A549 (cell line): ENCODE measurements at regions not wholly inside any gene's neighbourhood (a gene's known extent, or its start where the extent isn't known, plus 50 kb on each side); places are given as distances from the start of the nearest gene placed in this dataset.
A peak's percentile ranks its signal among the peaks of the same experiment; 100 is the strongest.

ENCODE experiments used
- ATAC-seq, 2 experiments: fragments of 200-7000 bp in 1 of 2; fragments of >200 bp in 1 of 2; cut with Nextera tagmentation in 1 of 2; cut with Tn5 transposase in 1 of 2; 3 replicates each; pipeline versions ENCODE4 v1.8.0 to v1.9.1; 2018 to 2020; ENCODE audit warnings: mild to moderate bottlenecking in 1 of 2, moderate library complexity in 1 of 2
- CTCF ChIA-PET: fragments of 300-600 bp; sonication (Branson Sonifier 250); formaldehyde crosslinking; extraction: SDS; loops from one replicate; lab custom pipeline; 2021; ENCODE audit warnings: antibody characterized with exemption, inconsistent platforms; lab: Yijun Ruan, JAX
- POLR2A ChIA-PET: fragments of 350-600 bp; formaldehyde crosslinking; extraction: SDS; loops from one replicate; lab custom pipeline; 2021; ENCODE audit warnings: antibody characterized with exemption, inconsistent platforms; lab: Yijun Ruan, JAX
- DNase-seq, 2 experiments: peaks; one replicate each; pipeline versions ENCODE4 v3.0.0 to v3.0.0-alpha.2; 2011 to 2016; ENCODE audit warnings: low read depth in 1 of 2, low spot score in 1 of 2
- FAIRE-seq: peaks from 2 replicates; lab custom pipeline; 2011; peaks lifted over from hg19 to GRCh38; lab: Jason Lieb, UNC
- H3K27ac ChIP-seq, 2 experiments: fragments of >200 bp; sonication (Bioruptor Twin); formaldehyde crosslinking; 3 replicates each; pipeline ENCODE4 v1.5.1; 2016 to 2017
- H3K4me1 ChIP-seq: fragments of >200 bp; sonication (Bioruptor Twin); formaldehyde crosslinking; 3 replicates; pipeline ENCODE4 v1.6.1; 2016
- H3K4me2 ChIP-seq: fragments of >200 bp; sonication (Bioruptor Twin); formaldehyde crosslinking; 3 replicates; pipeline ENCODE4 v1.6.1; 2016
- H3K4me3 ChIP-seq: fragments of >200 bp; sonication (Bioruptor Twin); formaldehyde crosslinking; 3 replicates; pipeline ENCODE4 v1.5.1; 2016
- H3K9me3 ChIP-seq: fragments of >200 bp; sonication (Bioruptor Twin); formaldehyde crosslinking; 3 replicates; pipeline ENCODE4 v1.6.1; 2016
- BHLHE40 ChIP-seq: IDR thresholded peaks from 2 replicates; pipeline ENCODE4 v1.6.1; 2012; ENCODE audit warnings: low read depth, low read length, inconsistent platforms
- CBX2 ChIP-seq: fragments of 200-600 bp; sonication (generic); IDR thresholded peaks from 2 replicates; pipeline ENCODE4 v1.6.1; 2016; ENCODE audit warnings: low read depth, mild to moderate bottlenecking, borderline replicate concordance
- CEBPB ChIP-seq, 2 experiments: fragments of >200 bp in 1 of 2; sonication (Bioruptor Twin) in 1 of 2; formaldehyde crosslinking in 1 of 2; IDR thresholded peaks; 2 replicates each; pipeline ENCODE4 v1.6.1; 2012 to 2016
- CHD2 ChIP-seq: fragments of 150-350 bp; IDR thresholded peaks from 2 replicates; pipeline ENCODE4 v1.6.1; 2014; ENCODE audit warnings: low read length; ENCODE audit not compliant: partially characterized antibody
- GATA3 ChIP-seq: IDR thresholded peaks from 2 replicates; pipeline ENCODE4 v1.6.1; 2012; ENCODE audit warnings: borderline replicate concordance
- HEYL ChIP-seq: fragments of 250-450 bp; sonication (Bioruptor Pico); IDR thresholded peaks from 2 replicates; pipeline ENCODE4 v1.8.0; 2021; ENCODE audit warnings: mild to moderate bottlenecking, moderate library complexity
- KDM1A ChIP-seq: fragments of 200-600 bp; sonication (generic); IDR thresholded peaks from 2 replicates; pipeline ENCODE4 v1.6.1; 2016; ENCODE audit warnings: low read depth, mild to moderate bottlenecking
- KDM5A ChIP-seq: fragments of 200-600 bp; sonication (generic); IDR thresholded peaks from 2 replicates; pipeline ENCODE4 v1.6.1; 2016; ENCODE audit warnings: antibody characterized with exemption, mild to moderate bottlenecking
- MAZ ChIP-seq: fragments of 150-350 bp; IDR thresholded peaks from 2 replicates; pipeline ENCODE4 v1.6.1; 2014; ENCODE audit warnings: antibody characterized with exemption, low read depth, low read length, borderline replicate concordance
- MYC ChIP-seq: IDR thresholded peaks from 2 replicates; pipeline ENCODE4 v1.6.1; 2012; ENCODE audit warnings: mild to moderate bottlenecking, inconsistent platforms, low read length, improper control_type of control experiment, borderline replicate concordance
- NFE2L2 ChIP-seq: fragments of 150-350 bp; conservative IDR thresholded peaks from 2 replicates; pipeline ENCODE4 v1.6.1; 2014; ENCODE audit warnings: low read length
- NPAS2 ChIP-seq: fragments of 250-450 bp; sonication (Bioruptor Pico); IDR thresholded peaks from 2 replicates; pipeline ENCODE4 v1.8.0; 2022; ENCODE audit warnings: mild to moderate bottlenecking, moderate library complexity, borderline replicate concordance
- NR3C1 ChIP-seq: fragments of >200 bp; sonication (Bioruptor Twin); formaldehyde crosslinking; IDR thresholded peaks from 3 replicates; pipeline ENCODE4 v1.6.1; 2017
- PHF8 ChIP-seq: fragments of 200-600 bp; sonication (generic); IDR thresholded peaks from 2 replicates; pipeline ENCODE4 v1.6.1; 2016; ENCODE audit warnings: low read depth, mild to moderate bottlenecking, antibody characterized with exemption, moderate library complexity, borderline replicate concordance
- RCOR1 ChIP-seq: fragments of 150-350 bp; IDR thresholded peaks from 2 replicates; pipeline ENCODE4 v1.6.1; 2014; ENCODE audit warnings: antibody characterized with exemption, low read length, low read depth
- SMC3 ChIP-seq: fragments of >200 bp; sonication (Bioruptor Twin); formaldehyde crosslinking; IDR thresholded peaks from 3 replicates; pipeline ENCODE4 v1.6.1; 2018; ENCODE audit warnings: inconsistent platforms
- ZFP36 ChIP-seq: fragments of 450-650 bp; IDR thresholded peaks from 2 replicates; pipeline ENCODE4 v1.6.1; 2014; ENCODE audit warnings: borderline replicate concordance; ENCODE audit not compliant: partially characterized antibody
- ZSCAN20 ChIP-seq: fragments of 250-450 bp; sonication (Bioruptor Pico); IDR thresholded peaks from 2 replicates; pipeline ENCODE4 v1.8.0; 2022; ENCODE audit warnings: mild to moderate bottlenecking, moderate library complexity
- WGBS: methylation state at CpG from one replicate; pipeline ENCODE4 v1.1.6; 2017; ENCODE audit errors: missing lambda C conversion rate; 5-methylcytosine and 5-hydroxymethylcytosine counted together
- TF ChIP-seq, protein P1 (sequence below): fragments of 250-450 bp; sonication (Bioruptor Pico); IDR thresholded peaks from 2 replicates; pipeline ENCODE4 v1.5.0; 2020; ENCODE audit warnings: low read depth, mild to moderate bottlenecking, moderate library complexity
- TF ChIP-seq, protein P2 (sequence below): fragments of 200-600 bp; sonication (generic); IDR thresholded peaks from 2 replicates; pipeline ENCODE4 v1.6.1; 2016; ENCODE audit warnings: antibody characterized with exemption, mild to moderate bottlenecking, moderate library complexity
- TF ChIP-seq, protein P3 (sequence below): IDR thresholded peaks from 2 replicates; pipeline ENCODE4 v1.6.1; 2012; ENCODE audit warnings: low read depth, borderline replicate concordance

DNA sequence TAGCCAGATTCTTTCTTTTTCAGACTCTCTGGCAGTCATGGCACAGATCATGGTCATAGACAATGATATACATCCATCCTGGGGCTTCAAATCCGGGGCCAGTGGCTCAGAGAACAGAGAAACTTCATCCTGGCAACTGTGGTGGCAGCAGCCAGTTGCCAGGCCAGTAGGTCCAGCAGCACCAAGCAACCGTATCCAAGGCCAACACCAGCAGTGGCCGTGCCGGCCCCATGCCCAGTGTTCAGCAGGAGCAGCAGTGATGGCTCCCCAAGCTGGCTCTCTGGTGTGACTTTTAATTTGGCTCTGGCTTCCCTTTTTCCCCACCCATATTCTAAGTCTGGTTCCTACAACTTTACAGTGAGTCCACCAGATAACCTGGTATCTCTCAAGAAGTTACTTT is 300.5 kb downstream of the DEPDC1B start:
- no peak for ATAC-seq
- no peak for FAIRE-seq
- POLR2A ChIA-PET, result no interaction called here
- Histone ChIP-seq H3K4me2 (no peak overlapping the region), H3K27ac (no peak overlapping the region), H3K9me3 (no peaks in the 10 kb centered on the region), H3K4me1 (no peaks in the 10 kb centered on the region), H3K4me3 (no peak overlapping the region)
- CTCF ChIA-PET, result no interaction called here
- TF ChIP-seq, protein P1, sequence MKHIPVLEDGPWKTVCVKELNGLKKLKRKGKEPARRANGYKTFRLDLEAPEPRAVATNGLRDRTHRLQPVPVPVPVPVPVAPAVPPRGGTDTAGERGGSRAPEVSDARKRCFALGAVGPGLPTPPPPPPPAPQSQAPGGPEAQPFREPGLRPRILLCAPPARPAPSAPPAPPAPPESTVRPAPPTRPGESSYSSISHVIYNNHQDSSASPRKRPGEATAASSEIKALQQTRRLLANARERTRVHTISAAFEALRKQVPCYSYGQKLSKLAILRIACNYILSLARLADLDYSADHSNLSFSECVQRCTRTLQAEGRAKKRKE (CRISPR knock-in tag), result no peak
- TF ChIP-seq SMC3 (no peak), NR3C1 (no peak), CBX2 (no peak), CEBPB (IDR thresholded peaks at IDR 0.05) (no peak), NFE2L2 (no peak), HEYL (no peak), CHD2 (no peak), KDM1A (no peak), ZFP36 (no peak), PHF8 (no peak)
- TF ChIP-seq, protein P2, sequence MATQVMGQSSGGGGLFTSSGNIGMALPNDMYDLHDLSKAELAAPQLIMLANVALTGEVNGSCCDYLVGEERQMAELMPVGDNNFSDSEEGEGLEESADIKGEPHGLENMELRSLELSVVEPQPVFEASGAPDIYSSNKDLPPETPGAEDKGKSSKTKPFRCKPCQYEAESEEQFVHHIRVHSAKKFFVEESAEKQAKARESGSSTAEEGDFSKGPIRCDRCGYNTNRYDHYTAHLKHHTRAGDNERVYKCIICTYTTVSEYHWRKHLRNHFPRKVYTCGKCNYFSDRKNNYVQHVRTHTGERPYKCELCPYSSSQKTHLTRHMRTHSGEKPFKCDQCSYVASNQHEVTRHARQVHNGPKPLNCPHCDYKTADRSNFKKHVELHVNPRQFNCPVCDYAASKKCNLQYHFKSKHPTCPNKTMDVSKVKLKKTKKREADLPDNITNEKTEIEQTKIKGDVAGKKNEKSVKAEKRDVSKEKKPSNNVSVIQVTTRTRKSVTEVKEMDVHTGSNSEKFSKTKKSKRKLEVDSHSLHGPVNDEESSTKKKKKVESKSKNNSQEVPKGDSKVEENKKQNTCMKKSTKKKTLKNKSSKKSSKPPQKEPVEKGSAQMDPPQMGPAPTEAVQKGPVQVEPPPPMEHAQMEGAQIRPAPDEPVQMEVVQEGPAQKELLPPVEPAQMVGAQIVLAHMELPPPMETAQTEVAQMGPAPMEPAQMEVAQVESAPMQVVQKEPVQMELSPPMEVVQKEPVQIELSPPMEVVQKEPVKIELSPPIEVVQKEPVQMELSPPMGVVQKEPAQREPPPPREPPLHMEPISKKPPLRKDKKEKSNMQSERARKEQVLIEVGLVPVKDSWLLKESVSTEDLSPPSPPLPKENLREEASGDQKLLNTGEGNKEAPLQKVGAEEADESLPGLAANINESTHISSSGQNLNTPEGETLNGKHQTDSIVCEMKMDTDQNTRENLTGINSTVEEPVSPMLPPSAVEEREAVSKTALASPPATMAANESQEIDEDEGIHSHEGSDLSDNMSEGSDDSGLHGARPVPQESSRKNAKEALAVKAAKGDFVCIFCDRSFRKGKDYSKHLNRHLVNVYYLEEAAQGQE, result no peak
- TF ChIP-seq, protein P3, sequence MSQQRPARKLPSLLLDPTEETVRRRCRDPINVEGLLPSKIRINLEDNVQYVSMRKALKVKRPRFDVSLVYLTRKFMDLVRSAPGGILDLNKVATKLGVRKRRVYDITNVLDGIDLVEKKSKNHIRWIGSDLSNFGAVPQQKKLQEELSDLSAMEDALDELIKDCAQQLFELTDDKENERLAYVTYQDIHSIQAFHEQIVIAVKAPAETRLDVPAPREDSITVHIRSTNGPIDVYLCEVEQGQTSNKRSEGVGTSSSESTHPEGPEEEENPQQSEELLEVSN, result no peak
- DNase-seq, result no peak
- WGBS, result 75% methylated on average over 4 of the region's 4 CpGs

DNA sequence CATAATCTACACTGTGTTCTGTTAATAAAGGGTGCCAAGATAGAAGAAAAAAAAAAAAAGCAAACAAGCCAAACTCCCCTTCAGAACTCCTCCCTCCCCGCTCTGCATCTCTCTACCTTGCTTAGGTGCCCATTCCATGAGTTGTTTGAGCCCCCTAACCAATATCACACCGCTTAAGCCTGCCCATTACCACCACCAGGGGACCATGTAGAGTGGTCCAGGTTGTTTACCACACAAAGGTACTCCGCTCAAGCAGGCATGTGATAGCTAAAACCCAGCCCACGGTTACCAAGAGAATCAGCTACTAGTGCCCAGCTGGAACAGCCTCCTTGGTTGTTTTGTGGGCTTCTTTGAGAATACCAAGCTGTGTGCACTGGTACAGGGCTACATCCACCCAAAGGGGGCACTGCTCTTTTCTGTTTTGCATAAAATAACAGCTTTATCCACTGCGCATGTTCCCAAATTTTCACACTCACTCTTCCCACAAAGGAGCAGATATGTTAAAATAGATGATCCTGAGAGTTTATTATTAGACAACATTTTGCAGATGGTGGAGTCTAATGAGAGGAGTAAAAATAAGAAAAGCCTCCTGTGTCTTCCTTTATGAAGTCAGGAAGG is 304.1 kb downstream of the DEPDC1B start:
- Histone ChIP-seq H3K4me3 (no peak overlapping the region), H3K4me2 (no peak overlapping the region), H3K27ac (no peak overlapping the region), H3K9me3 (no peaks in the 10 kb centered on the region), H3K4me1 (no peaks in the 10 kb centered on the region)
- ATAC-seq, result peak in 1 of 2 experiments; percentile 53; a peak in 3 of 6 replicates
- WGBS, result 69% methylated on average over 5 of the region's 5 CpGs
- DNase-seq, result no peak
- no peak for TF ChIP-seq ZSCAN20 (CRISPR knock-in tag)
- TF ChIP-seq NPAS2, result no peak
- TF ChIP-seq BHLHE40, result no peak
- TF ChIP-seq, protein P1 (CRISPR knock-in tag), result no peak
- CTCF ChIA-PET, result interaction anchor here (1.7 to 1.8 kb wide), 2 partner anchors 10 to 13 kb away, joined by 4 read pairs; no protein-coding TSS in a partner anchor
- FAIRE-seq, result no peak
- POLR2A ChIA-PET, result no interaction called here

DNA sequence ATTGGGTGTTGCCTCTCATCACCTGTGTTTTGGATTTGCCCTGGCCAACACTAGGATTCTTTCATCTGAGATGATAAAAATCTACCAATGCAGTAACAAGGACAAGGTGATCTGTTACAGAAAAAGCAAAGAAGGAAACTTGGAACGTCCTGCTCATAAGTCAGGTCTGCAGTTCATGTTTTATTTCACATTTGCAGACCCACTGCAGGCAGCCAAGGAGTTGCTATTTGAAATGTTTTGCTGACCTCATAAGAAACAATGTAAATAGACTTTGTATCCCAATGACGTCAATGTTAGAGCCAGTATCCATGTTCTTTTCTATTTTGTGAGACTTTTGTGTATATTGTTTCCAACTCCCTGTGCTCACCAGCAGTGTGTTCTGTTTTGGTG is 312.9 kb downstream of the DEPDC1B start:
- ATAC-seq, result peak in 1 of 2 experiments; percentile 50; a peak in 2 of 6 replicates
- H3K4me3 ChIP-seq, result no peak overlapping the region
- TF ChIP-seq RCOR1 (no peak), GATA3 (no peak), MAZ (no peak), NR3C1 (no peak), CBX2 (no peak), MYC (no peak), ZSCAN20 (CRISPR knock-in tag) (no peak), CEBPB (IDR thresholded peaks at IDR 0.05) (no peak), KDM5A (no peak)
- TF ChIP-seq, all 56 proteins: peak for 0
- DNase-seq, result peak in 1 of 2 experiments; percentile 38
- CTCF ChIA-PET, result interaction anchor here (1.4 kb wide), 1 partner anchor 573 kb away, joined by 3 read pairs; no protein-coding TSS in a partner anchor
- no peak for FAIRE-seq
- Histone ChIP-seq H3K9me3 (no peaks in the 10 kb centered on the region), H3K4me2 (no peak overlapping the region), H3K4me1 (peaks cover 11% of the 10 kb centered on the region; the same call in 1 of the 3 replicates), H3K27ac (no peak overlapping the region)
- 18% methylated on average over 2 of the region's 2 CpGs for WGBS
- POLR2A ChIA-PET, result no interaction called here
